Mucosa of gallbladder (tissue), 1 donor: ENCODE measurements at regions not wholly inside any gene's neighbourhood (a gene's known extent, or its start where the extent isn't known, plus 50 kb on each side); places are given as distances from the start of the nearest gene placed in this dataset.

Experiments used
- DNase-seq: peaks from one replicate; pipeline ENCODE4 v3.0.0-alpha.2; 2020; ENCODE audit warnings: low spot score
- donor health status: DM: no; HTN: no; CAD: no.

DNA sequence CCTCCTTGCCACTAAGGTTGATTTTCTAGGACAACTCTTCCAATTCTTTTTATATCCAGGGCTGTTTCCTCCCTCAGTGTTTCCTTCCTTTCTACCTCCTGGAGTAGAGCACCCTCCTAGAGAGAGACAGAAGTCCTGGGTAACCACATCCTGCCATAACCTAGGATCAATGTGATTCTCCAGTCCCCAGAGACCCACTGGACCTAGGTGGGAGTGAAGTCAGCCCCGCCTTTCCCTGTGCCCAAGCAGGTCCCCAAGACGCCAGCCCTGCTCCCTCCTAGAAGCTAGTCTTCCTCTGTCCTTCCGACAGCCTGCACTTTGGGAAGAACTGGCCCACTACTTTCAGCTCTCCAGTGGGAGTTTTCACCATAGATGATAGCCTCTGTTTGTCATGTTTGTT, 166.8 kb upstream of the PLEKHG7 start:
- DNase-seq = no peak

DNA sequence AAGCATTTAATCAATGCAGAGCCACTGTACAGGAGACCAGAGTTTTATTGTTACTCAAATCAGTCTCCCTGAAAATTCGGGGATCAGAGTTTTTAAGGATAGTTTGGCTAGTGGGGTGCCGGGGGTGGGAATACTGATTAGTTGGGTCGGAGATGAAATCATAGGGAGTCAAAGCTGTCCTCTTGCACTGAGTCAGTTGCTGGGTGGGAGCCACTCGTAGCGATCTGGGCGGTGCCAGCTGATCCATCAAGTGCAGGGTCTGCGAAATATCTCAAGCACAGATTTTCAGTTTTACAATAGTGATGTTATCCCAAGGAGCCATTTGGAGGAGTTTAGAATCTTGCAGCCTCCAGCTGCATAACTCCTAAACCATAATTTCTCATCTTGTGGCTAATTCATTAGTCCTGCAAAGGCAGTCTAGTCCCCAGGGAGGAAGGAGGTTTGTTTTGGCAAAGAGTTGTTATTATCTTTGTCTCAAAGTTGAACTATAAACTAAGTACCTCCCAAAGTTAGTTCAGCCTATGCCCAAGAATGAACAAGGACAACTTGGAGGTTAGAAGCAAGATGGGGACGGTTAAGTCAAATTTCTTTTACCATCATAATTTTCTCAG, 169.4 kb upstream of the PLEKHG7 start:
- no peak for DNase-seq

DNA sequence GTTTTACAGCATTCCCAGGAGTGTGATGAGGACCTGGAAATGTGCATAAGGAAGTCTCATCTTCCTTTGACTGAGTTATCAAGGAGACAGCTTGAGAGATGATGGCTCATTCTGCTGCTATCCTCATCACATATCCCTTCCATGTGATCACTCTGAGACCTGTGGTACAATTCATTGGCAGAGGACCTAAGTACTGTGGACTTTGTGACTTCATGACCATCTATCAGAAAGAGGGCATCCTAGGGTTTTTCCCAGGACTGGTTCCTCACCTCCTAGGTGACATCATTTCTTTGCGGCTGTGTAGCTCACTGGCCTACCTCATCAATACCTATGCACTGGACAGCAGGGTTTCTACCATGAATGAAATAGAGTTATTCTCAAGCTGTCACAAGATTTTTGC, 172.1 kb upstream of the PLEKHG7 start:
- DNase-seq = no peak

GRCh38 chr12:92529944-92530343, 172.8 kb upstream of the PLEKHG7 start:
- no peak for DNase-seq

GRCh38 chr12:92528586-92528985, 174.2 kb upstream of the PLEKHG7 start:
- DNase-seq = no peak

DNA sequence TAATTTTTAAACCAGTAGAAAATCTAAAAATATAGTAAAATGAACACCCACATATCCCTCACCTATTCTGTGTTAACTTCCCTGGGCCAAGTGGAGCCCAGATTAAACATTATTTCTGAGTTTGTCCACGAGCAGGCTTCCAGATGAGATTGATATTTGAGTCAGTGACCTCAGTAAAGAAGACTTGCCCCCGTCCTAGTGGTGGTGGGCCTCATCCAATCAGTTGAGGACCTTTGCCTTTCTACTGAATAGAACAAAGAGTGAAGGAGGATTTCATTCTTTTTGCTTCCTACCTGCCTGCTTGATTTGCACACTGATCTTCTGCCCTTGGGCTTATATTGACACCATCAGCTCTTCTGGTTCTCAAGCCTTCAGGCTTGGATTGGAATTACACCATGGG, 174.7 kb upstream of the PLEKHG7 start:
- DNase-seq = no peak

GRCh38 chr12:92524489-92524888, 178.3 kb upstream of the PLEKHG7 start:
- no peak for DNase-seq

- DNase-seq = no peak
These were observed 182.3 kb upstream of the PLEKHG7 start for GRCh38 chr12:92520511-92520910.

- DNase-seq = no peak
These were observed 183.5 kb upstream of the PLEKHG7 start for GRCh38 chr12:92519284-92519683.

- no peak for DNase-seq
These were observed 184.7 kb upstream of the PLEKHG7 start for GRCh38 chr12:92518071-92518470.

GRCh38 chr12:92516277-92516600, 186.6 kb upstream of the PLEKHG7 start:
- no peak for DNase-seq

DNA sequence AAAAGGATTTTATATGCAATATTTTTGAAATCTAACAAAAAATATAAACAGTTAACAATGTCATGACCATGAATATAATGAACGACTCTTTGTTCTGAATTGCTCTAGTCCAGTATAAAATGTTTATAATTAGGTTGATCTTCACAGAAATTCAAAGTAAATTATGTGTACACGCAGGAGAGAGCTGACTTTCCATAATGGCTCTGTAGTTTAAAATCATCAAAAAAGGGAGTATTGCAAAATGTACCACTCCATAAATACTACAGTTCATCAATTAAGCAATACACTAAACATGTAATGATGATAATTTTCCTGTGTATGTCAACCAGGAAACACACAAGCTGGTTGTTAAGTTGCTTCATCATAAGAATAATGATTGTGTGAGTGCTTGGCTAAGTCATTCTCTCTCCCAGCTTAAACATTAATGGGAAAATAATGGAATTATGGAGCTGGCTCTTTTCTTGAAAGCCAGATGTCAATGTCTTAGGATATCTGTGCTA, 189.5 kb upstream of the PLEKHG7 start:
- no peak for DNase-seq

DNA sequence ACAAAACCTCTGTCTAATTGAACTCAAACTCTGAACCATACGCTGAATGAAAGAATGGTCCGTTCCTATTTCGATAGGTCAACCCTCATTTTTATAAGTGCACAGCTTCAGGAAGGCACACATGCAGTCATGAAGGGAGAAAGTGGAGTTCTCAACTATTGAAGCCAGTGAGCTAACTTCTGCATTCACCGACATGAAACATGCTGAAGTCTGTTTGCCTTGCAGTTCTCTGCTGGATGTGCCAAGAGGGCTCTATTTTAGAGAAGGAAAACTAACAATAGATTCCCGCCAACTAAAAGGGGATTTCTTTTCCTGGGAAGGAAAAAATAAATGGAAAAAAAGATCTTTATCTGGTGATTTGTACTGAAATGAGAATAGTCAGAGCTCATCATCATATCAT, 191.0 kb upstream of the PLEKHG7 start:
- no peak for DNase-seq

GRCh38 chr12:92509156-92509738, 193.5 kb upstream of the PLEKHG7 start:
- no peak for DNase-seq

DNA sequence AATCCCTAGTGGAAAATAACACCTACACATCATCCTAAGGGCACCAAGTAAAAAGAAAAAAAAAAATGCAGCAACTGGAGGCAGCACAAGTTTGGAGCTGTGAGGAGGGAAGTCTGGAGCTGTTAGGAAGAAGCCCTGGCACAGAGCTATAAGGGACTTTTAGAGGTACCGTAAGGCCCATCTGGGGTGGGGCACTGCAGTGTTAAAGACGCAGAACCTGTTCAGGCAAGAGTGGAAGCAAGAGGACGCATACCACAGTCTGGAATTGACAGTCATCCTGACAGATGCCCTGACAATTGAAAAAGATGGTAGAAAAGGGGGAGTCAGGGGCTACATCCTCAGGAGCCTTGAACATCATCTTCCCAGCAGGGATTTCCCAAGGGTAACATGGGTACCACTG, 195.9 kb upstream of the PLEKHG7 start:
- no peak for DNase-seq

GRCh38 chr12:92506460-92506859, 196.3 kb upstream of the PLEKHG7 start:
- peak; percentile 29 for DNase-seq

DNA sequence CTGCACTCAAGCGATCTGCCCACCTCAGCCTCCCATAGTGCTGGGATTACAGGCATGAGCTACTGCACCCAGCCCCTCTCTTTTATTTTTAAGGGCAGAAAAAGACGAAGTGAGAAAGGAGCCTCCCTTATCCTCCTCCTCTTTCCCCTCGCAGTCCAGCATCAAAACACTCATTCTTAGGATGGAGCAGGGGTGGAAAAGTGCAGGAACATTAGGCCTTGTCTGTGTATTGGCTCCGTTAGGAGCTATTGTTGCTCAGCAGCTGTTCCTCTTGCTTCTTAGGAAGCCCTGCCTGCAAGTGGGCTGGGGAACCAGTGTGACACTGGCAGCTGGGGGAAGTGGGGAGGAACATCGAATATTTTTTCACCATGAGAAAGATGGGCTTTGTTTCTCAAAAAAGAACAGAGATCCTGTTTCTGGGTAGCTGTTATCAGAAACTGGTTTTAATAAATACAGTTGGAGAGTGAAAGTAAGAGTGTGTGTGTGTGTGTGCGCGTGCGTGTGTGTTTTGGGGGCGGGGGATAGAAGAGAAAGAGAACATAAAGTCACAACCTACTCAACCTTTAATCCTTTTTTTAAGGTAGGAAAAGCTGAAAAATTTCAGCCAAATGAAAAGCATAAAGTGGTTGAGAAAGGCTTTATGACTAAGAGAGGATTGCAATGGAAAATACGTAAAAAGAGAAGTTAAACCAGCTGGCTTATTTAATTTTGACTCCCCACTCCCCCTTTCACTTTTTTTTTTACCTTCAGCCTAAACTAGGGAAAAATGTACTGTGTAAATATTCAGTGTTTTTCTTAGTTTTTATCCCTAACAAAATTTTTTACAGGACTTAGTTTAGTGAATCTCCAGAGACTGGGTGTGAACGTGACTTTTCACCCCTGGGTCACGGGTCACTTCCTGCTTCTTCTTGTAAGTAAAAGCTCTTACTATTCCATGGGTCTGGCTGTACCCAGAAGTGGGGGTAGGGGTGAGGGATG, 197.2 kb upstream of the PLEKHG7 start:
- DNase-seq = peak; percentile 70

- DNase-seq = peak; percentile 86
These were observed 198.2 kb upstream of the PLEKHG7 start for GRCh38 chr12:92504594-92504981.

- no peak for DNase-seq
These were observed 198.7 kb upstream of the PLEKHG7 start for GRCh38 chr12:92503971-92504593.

DNA sequence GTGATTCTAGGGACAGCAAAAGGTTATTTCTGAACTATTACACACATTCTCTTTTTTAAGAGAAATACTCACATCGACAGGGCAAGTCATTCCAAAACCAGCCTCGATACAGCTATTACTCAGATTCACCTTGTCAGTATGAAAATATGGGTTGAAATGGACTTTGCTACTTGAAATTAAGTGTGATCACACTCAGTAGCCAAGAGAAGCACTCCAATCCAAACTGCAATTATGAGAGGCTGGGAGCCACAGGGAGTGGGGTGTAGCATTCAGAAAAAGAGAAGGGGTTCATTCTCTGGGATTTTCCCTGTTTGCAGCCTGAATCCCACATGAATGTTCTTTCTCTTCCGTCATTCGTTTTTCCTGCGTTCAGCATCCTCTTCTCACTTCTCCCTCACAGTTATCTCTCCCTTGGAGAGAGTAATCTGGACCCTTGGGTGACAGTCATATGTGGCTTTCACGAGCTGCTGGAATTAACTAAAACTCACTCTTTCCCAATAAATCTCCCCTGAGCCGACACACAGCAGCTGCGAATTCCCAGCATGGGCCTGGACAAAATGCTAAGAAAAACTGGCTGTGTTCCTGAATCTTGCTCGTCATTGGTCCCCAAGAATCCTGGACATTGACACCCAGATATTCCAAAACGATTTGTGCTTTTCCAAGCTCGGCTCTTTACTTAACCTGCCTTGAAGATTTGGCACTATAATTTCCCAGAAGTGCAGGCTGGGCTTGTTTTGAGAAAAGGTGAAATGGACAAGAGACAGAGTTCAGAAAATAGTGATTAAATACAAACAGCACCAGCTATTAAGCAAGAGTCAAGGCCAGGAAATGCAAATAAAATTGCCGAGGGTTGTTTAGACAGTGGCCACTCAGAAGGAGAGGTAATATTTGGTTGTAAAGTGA, 199.5 kb upstream of the PLEKHG7 start:
- peak; percentile 32 for DNase-seq

- DNase-seq = peak; percentile 22
These were observed 200.3 kb upstream of the PLEKHG7 start for GRCh38 chr12:92502417-92503028.
